HG03039 (cell line): ENCODE measurements at regions not wholly inside any gene's neighbourhood (a gene's known extent, or its start where the extent isn't known, plus 50 kb on each side); places are given as distances from the start of the nearest gene placed in this dataset.
"Not testable (repeated sequence)": the region's sequence is repeated elsewhere in the genome, so short reads cannot be mapped to it uniquely, and the experiment has no call there.

Experiments
- ATAC-seq: cut with Tn5 transposase; IDR thresholded peaks from one replicate; pipeline ENCODE4 v1.9.1; 2021; ENCODE audit warnings: mild to moderate bottlenecking, moderate library complexity; ENCODE audit not compliant: unreplicated experiment

GRCh38 chr13:65532231-65532630, 1697.9 kb downstream of the PCDH9 start:
- ATAC-seq: no peak

- no peak for ATAC-seq
Observed at GRCh38 chr13:65530688-65531087, 1699.4 kb downstream of the PCDH9 start.

DNA sequence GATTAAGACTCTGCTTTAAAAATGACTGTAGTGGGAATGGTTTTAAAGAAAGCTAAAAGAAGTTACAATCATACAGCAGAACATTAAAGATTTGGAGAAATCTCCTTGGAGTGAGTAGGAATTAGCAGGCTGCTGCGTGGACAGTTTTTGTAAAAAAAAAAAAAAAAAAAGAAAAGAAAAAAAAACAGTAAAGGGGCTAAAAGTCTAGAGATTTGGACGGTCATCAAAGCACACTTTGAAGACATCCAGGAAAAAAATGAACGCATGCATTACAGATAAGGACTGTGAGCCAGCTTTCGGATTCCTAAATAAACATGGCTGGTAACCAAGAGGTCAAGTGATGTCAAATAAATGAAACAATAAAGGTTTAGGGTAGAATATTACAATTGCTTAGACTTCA, 1700.6 kb downstream of the PCDH9 start:
- ATAC-seq: no peak

GRCh38 chr13:65508745-65509144, 1721.4 kb downstream of the PCDH9 start:
- ATAC-seq: no peak

- ATAC-seq: no peak
Observed at GRCh38 chr13:65508338-65508737, 1721.8 kb downstream of the PCDH9 start.

GRCh38 chr13:65505941-65506340, 1724.2 kb downstream of the PCDH9 start:
- no peak for ATAC-seq

DNA sequence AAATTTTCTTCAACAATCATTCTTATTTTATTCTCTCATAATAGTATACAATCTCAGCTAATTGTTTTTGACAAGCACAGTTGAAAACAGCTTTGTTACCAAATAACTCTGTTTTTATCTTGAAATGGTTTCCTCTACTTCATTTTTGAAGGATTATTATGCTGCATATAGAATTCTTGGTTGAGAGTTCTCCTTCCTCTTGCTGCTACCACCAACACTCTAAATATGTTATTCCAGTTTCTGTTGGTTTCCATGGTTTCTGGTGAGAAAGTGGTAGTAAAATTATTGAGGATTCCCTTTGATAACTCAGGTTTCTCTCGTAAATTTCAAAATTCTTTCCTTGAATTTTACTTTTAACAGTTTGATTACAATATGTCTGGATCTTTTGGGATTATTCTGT, 1725.9 kb downstream of the PCDH9 start:
- ATAC-seq: no peak

DNA sequence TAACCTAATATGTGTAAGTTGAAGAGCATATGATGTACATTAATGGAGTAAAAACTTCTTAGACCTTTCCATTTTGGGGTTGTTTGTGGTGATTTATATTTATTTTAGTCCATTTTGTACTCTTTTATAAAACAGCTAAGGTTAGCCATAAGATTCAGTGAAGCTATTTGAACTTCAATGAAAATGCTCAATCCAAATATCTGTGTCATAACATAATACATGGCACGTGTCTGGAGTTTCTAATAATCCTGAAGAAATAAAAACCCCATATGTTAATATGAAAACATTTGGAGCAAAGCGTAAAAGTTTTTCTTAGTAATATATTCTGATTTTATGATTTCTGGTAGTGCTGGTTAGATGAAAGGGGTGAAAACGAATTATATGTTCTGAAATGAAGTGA, 1729.7 kb downstream of the PCDH9 start:
- ATAC-seq: no peak

- ATAC-seq: no peak
Observed at GRCh38 chr13:65499256-65499655, 1730.9 kb downstream of the PCDH9 start.

GRCh38 chr13:65497265-65497664, 1732.9 kb downstream of the PCDH9 start:
- no peak for ATAC-seq

DNA sequence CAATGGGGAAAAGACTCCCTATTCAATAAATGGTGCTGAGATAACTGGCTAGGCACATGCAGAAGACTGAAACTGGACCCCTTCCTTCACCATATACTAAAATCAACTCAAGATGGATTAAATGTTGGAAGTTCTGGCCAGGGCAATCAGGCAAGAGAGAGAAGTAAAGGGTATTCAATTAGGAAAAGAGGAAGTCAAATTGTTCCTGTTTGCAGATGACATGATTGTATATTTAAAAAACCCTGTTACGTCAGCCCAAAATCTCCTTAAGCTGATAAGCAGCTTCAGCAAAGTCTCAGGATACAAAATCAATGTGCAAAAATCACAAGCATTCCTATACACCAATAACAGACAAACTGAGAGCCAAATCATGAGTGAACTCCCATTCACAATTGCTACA, 1739.4 kb downstream of the PCDH9 start:
- ATAC-seq: not testable (repeated sequence)

DNA sequence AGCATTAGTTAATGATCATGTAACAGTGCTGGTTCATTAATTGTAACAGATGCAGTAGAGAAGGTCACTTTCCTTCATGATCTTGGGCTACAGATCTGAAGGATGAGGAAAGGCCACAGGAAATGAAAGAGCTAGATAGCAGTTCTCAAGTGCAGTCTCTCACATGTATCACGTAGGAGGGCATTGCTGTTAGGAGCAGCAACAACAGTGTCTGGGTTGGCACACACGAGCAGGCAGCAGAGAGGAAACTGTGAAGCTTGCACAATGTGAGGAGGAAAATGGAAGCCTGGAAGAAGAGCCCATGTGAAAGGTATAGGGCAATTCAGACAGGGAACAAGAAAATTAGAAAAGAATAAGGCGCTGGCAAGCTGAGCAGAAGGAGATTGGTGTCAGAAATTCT, 1741.5 kb downstream of the PCDH9 start:
- no peak for ATAC-seq

DNA sequence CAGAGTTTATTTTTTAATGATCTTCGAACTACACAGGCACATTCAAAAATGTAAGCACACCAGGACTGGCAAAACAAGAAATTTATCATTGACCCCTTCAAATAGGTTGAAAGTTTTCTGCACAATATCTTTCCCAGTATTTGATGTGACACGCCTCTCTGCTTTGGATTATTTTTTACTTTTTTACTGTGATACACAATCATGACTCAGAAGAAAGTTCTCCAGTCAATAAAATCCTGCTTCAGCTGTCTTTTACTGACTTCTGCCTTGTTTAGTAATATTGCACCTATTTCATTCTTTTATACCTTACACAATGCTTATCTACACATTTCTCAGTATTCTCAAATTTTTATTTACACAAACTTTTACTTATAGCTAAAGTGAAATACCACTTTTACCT, 1750.4 kb downstream of the PCDH9 start:
- ATAC-seq: no peak

GRCh38 chr13:65473196-65473595, 1756.9 kb downstream of the PCDH9 start:
- ATAC-seq: no peak

- ATAC-seq: no peak
Observed at GRCh38 chr13:65472336-65472735, 1757.8 kb downstream of the PCDH9 start.

DNA sequence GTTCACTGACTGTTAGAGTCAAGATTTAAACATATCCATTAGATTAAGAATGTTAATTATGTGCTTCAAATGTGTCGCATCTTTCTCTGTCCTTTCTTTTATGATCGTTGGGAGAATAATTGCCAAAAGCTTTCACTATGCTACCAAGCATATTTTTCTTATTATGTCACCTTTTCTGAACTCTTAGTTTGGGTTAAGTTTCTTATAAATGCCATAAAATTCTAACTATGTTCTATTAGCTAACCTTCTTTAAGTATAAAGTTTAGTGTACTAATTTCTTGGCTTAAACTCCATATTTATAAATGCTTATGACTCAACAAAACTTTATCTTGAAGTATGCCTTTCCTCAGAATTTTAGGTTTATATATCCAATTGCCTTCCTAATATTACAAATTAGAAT, 1759.4 kb downstream of the PCDH9 start:
- no peak for ATAC-seq

GRCh38 chr13:65468628-65469027, 1761.5 kb downstream of the PCDH9 start:
- no peak for ATAC-seq

DNA sequence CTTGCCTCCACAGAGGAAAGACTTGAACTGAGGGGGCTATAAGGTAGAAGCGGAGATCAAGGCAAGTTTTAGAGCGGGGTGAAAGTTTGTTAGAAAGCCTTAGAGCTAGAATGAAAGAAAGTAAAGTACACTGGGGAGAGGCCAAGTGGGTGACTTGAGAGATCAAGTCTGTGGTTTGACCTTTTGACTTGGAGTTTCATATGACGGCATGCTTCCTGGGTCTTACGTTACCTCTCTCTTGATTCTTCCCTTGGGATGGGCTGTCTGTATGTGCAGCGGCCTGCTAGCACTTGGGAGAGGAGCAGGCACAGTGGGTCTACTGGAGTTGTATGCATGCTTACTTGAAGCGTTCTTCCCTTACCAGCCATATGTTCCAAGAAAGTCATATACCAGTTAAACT, 1768.5 kb downstream of the PCDH9 start:
- no peak for ATAC-seq

- no peak for ATAC-seq
Observed at GRCh38 chr13:65460136-65460535, 1770.0 kb downstream of the PCDH9 start.

DNA sequence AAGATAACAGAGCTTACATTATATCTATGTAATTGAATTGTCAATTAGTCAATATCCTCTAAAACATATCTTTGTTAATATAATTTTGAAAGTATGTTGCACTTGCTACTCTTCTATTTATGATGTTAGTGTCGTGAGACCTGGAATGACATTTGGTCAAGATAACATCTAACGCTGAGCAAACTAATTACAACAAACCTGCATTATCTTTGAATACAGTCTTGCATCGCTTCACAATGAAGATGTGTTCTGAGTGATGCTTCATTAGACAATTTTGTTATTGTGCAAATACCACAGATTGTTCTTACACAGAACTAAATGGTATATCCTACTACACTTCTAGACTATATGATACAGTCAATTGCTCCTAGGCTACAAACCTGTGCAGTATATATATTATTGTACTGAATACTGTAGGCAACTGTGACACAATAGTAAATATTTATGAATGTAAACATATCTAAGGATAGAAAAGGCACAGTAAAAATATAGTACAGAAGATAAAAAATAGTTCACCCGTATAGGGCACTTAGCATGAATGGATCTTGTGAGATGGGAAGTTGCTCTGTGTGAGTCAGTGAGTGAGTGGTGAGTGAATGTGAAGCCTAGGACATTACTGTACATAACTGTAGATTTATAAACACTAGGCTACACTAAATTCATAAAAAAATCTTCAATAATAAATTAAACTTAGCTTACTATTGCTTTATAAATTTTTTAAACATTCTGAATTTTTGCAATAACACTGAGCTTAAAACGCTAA, 1773.8 kb downstream of the PCDH9 start:
- no peak for ATAC-seq

GRCh38 chr13:65454403-65454802, 1775.7 kb downstream of the PCDH9 start:
- ATAC-seq: no peak

- no peak for ATAC-seq
Observed at GRCh38 chr13:65453982-65454381, 1776.2 kb downstream of the PCDH9 start.

DNA sequence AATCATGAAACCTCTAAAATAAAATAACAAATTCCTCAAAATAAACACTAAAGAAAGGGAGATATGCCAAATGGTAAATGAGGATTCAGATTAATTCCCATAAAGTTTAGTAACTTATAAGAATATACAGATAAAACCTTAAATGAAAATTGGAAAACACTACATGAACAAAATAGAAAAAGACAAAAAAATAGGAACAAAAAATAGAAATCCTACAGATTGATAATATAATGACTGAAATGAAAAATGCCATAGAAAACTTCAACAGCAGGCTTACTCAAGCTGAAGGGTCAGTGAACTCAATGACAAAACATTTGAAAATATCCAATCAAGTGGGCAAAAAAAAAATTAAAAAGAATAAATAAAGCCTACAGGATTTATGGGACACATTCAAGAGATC, 1784.8 kb downstream of the PCDH9 start:
- no peak for ATAC-seq
